ENCODE measurements at regions not wholly inside any gene's neighbourhood (a gene's known extent, or its start where the extent isn't known, plus 50 kb on each side); places are given as distances from the start of the nearest gene placed in this dataset.

GRCh38 chr6:121499666-121500065, 64.2 kb downstream of the GJA1 start:
- H3K36me3 Mint-ChIP-seq (ENCODE audit: insufficient read depth in 1 of 3, low read depth in 3 of 3), result no peaks in the 10 kb centered on the region
- no peak overlapping the region for H3K4ac ChIP-seq (ENCODE audit: low read depth, low read length)
- no peaks in the 10 kb centered on the region for H3K79me1 ChIP-seq (ENCODE audit: insufficient read depth, low read depth, low read length, poor library complexity, severe bottlenecking)
- H3K56ac ChIP-seq (ENCODE audit: insufficient read length, low read depth, low read length), result no peak overlapping the region
- no peak overlapping the region for H3T11ph ChIP-seq (ENCODE audit: low read length)
- H2BK5ac ChIP-seq (ENCODE audit: insufficient read length, low read length), result no peak overlapping the region
- H3K27ac ChIP-seq (ENCODE audit: insufficient read length, low read depth, low read length), result no peak overlapping the region
- no peak overlapping the region for H3K23ac ChIP-seq (ENCODE audit: insufficient read length, low read depth, low read length)
- H4K8ac ChIP-seq (replicated peaks; ENCODE audit: insufficient read length, low read depth, low read length), result no peak overlapping the region
- no peaks in the 10 kb centered on the region for H3K79me2 ChIP-seq (ENCODE audit: insufficient read depth, low read length)
- no peaks in the 10 kb centered on the region for H3K9me3 Mint-ChIP-seq
- H3K4me1 Mint-ChIP-seq, result peaks cover 0 to under 1% of the 10 kb centered on the region in 2 experiments; a peak in 2 of 4 replicates
- DNase-seq, result no peak
- no peaks in the 10 kb centered on the region for H3K27me3 Mint-ChIP-seq (ENCODE audit: low read depth)
- H4K5ac ChIP-seq (ENCODE audit: insufficient read length, low read depth, low read length), result no peak overlapping the region
- H2BK20ac ChIP-seq (ENCODE audit: low read depth, low read length, poor library complexity, severe bottlenecking), result no peak overlapping the region
- no peak overlapping the region for H2BK120ac ChIP-seq (ENCODE audit: low read depth, low read length, poor library complexity, severe bottlenecking)
- H3K14ac ChIP-seq (ENCODE audit: insufficient read depth, low read length), result no peak overlapping the region
- no CpG with 5 or more reads among the region's 2 CpGs for WGBS (ENCODE audit: extremely low coverage, insufficient read length, low lambda C conversion rate)
- no peaks in the 10 kb centered on the region for H3K9me3 ChIP-seq (ENCODE audit: control insufficient read depth, low read depth, low read length)
- H4K20me1 ChIP-seq (ENCODE audit: control insufficient read depth, insufficient read depth, insufficient read length), result no peaks in the 10 kb centered on the region
- no peak overlapping the region for H3K9ac ChIP-seq (ENCODE audit: extremely low read depth, insufficient read length, low read length)
- H2BK12ac ChIP-seq (ENCODE audit: insufficient read length, low read depth, low read length), result no peak overlapping the region
- H3K18ac ChIP-seq (ENCODE audit: insufficient read length, low read depth, low read length), result no peak overlapping the region
- no peak overlapping the region for H3K4me2 ChIP-seq (ENCODE audit: insufficient read depth, insufficient read length, low read length)
- H3K4me3 Mint-ChIP-seq, result no peak overlapping the region
- H3K4me1 ChIP-seq (ENCODE audit: insufficient read depth, low read length), result no peaks in the 10 kb centered on the region
- no peak overlapping the region for H4K91ac ChIP-seq (ENCODE audit: insufficient read length, low read depth, low read length)
- H2AK5ac ChIP-seq (ENCODE audit: insufficient read length, low read length), result no peak overlapping the region
- no peak overlapping the region for H2BK15ac ChIP-seq (ENCODE audit: low read depth, low read length)
- no peak for TF ChIP-seq CTCF (conservative IDR thresholded peaks at IDR 0.05)
- no peaks in the 10 kb centered on the region for H3K27me3 ChIP-seq (ENCODE audit: insufficient read depth, low read length)
- no peak overlapping the region for H3K27ac Mint-ChIP-seq
- no peaks in the 10 kb centered on the region for H3K23me2 ChIP-seq (ENCODE audit: insufficient read length, low read depth, low read length, poor library complexity, severe bottlenecking)
- no peak overlapping the region for H2AFZ ChIP-seq (ENCODE audit: low read length)

Data from H9 (cell line).